Endothelial cell of umbilical vein (primary cell): ENCODE measurements at regions not wholly inside any gene's neighbourhood (a gene's known extent, or its start where the extent isn't known, plus 50 kb on each side); places are given as distances from the start of the nearest gene placed in this dataset.

Source experiments
- BruUV-seq: library from RNA; stranded (reverse); fragments of 400-500 nt; replicated peaks from 2 replicates; lab custom pipeline; 2021; lab: Mats Ljungman, UMichigan
- CTCF ChIA-PET: fragments of 300-600, 350-600 bp; sonication (Branson Sonifier 250); formaldehyde crosslinking; loops from one replicate; lab custom pipeline; 2021; ENCODE audit warnings: antibody characterized with exemption, inconsistent platforms; lab: Charles Lee
- POLR2A ChIA-PET: fragments of 300-600, 350-600 bp; sonication (Branson Sonifier 250); formaldehyde crosslinking; loops from one replicate; lab custom pipeline; 2021; ENCODE audit warnings: antibody characterized with exemption, inconsistent platforms; lab: Charles Lee
- DNase-seq: peaks from one replicate; pipeline ENCODE4 v3.0.0-alpha.2; 2011; ENCODE audit warnings: low read depth, low spot score
- FAIRE-seq: peaks from 2 replicates; lab custom pipeline; 2011; peaks lifted over from hg19 to GRCh38; lab: Jason Lieb, UNC
- H2AFZ ChIP-seq: 2 replicates; pipeline ENCODE4 v1.6.0; 2012; ENCODE audit warnings: low read depth, low read length, control low read depth, inconsistent platforms
- H3K27ac ChIP-seq: 2 replicates; pipeline ENCODE4 v1.5.1; 2011; ENCODE audit warnings: low read depth, mild to moderate bottlenecking, control low read depth, low read length, moderate library complexity; ENCODE audit not compliant: insufficient read depth
- H3K27me3 ChIP-seq, 2 experiments: 2 replicates each; pipeline versions ENCODE4 v1.6.0 to v1.6.1; 2011; ENCODE audit warnings: low read length in 2 of 2, mixed read lengths in 1 of 2; ENCODE audit not compliant: control insufficient read depth in 2 of 2, insufficient read depth in 2 of 2
- H3K36me3 ChIP-seq, 2 experiments: 2 replicates in 1 of 2; 3 replicates in 1 of 2; pipeline ENCODE4 v1.5.1; 2011; ENCODE audit warnings: low read length in 2 of 2, mild to moderate bottlenecking in 1 of 2, moderate library complexity in 1 of 2; ENCODE audit not compliant: control insufficient read depth in 2 of 2, insufficient read depth in 2 of 2; ENCODE audit errors: extremely low read depth in 1 of 2
- H3K4me1 ChIP-seq: 3 replicates; pipeline ENCODE4 v1.5.1; 2011; ENCODE audit warnings: mild to moderate bottlenecking, low read length; ENCODE audit not compliant: control insufficient read depth, insufficient read depth; ENCODE audit errors: extremely low read depth
- H3K4me2 ChIP-seq: 2 replicates; pipeline ENCODE4 v1.6.1; 2011; ENCODE audit warnings: low read length, control low read depth, mixed read lengths; ENCODE audit not compliant: insufficient read depth
- H3K4me3 ChIP-seq, 3 experiments: fragments of 200-600 bp in 1 of 3; sonication (generic), shearing (Covaris generic) in 1 of 3; replicated peaks in 1 of 3; 2 replicates each; pipeline ENCODE4 v1.5.1; 2011 to 2016; ENCODE audit warnings: control low read depth in 3 of 3, low read length in 3 of 3, mild to moderate bottlenecking in 2 of 3, inconsistent platforms in 1 of 3, low read depth in 1 of 3, moderate library complexity in 1 of 3; ENCODE audit not compliant: insufficient read depth in 1 of 3
- H3K79me2 ChIP-seq: 2 replicates; pipeline ENCODE4 v1.6.0; 2012; ENCODE audit warnings: low read length, inconsistent platforms; ENCODE audit not compliant: control insufficient read depth, insufficient read depth
- H3K9ac ChIP-seq: replicated peaks from 2 replicates; pipeline ENCODE3; 2011; ENCODE audit warnings: low read length, control low read depth; ENCODE audit not compliant: insufficient read depth; ENCODE audit errors: extremely low read depth
- H3K9me1 ChIP-seq: replicated peaks from 3 replicates; pipeline ENCODE4 v1.6.0; 2011; ENCODE audit warnings: mild to moderate bottlenecking, low read length; ENCODE audit not compliant: control insufficient read depth, insufficient read depth; ENCODE audit errors: extremely low read depth
- H3K9me3 ChIP-seq: replicated peaks from 2 replicates; pipeline ENCODE4 v1.5.1; 2012; ENCODE audit warnings: low read length, inconsistent platforms; ENCODE audit not compliant: control insufficient read depth, insufficient read depth
- H4K20me1 ChIP-seq: replicated peaks from 2 replicates; pipeline ENCODE3; 2011; ENCODE audit warnings: mild to moderate bottlenecking, low read length; ENCODE audit not compliant: control insufficient read depth, insufficient read depth; ENCODE audit errors: extremely low read depth
- EZH2 ChIP-seq: IDR thresholded peaks from 2 replicates; pipeline ENCODE4 v1.6.1; 2012; ENCODE audit warnings: borderline replicate concordance, low read depth, mild to moderate bottlenecking, moderate library complexity, low read length, inconsistent platforms; ENCODE audit not compliant: severe bottlenecking
- FOS ChIP-seq: IDR thresholded peaks from 2 replicates; pipeline ENCODE4 v1.6.1; 2011; ENCODE audit warnings: mild to moderate bottlenecking, low read length, moderate library complexity, borderline replicate concordance; ENCODE audit not compliant: insufficient read depth
- JUN ChIP-seq: IDR thresholded peaks from 2 replicates; pipeline ENCODE4 v1.6.1; 2011; ENCODE audit warnings: borderline replicate concordance, low read depth; ENCODE audit not compliant: insufficient read length, insufficient read depth
- MYC ChIP-seq: IDR thresholded peaks from one replicate; pipeline ENCODE4 v1.6.1; 2011; ENCODE audit warnings: mild to moderate bottlenecking, low read depth, low read length
- POLR2A ChIP-seq: IDR thresholded peaks from 2 replicates; pipeline ENCODE4 v1.6.1; 2012; ENCODE audit warnings: low read depth, mild to moderate bottlenecking, control low read depth, low read length
- POLR2AphosphoS5 ChIP-seq: IDR thresholded peaks from 2 replicates; pipeline ENCODE4 v1.6.1; 2012; ENCODE audit warnings: low read depth, mild to moderate bottlenecking, control low read depth, low read length, moderate library complexity; ENCODE audit not compliant: insufficient read depth
- dilution Hi-C: fragments of 300-500 bp; cut with MboI; formaldehyde crosslinking; loops from one replicate; pipeline ENCODE4 v1.15.0; 2019; ENCODE audit warnings: low sequenced_read_pairs; ENCODE audit not compliant: extremely low pct_ligation_motif_present
- intact Hi-C: fragments of 100-400 bp; cut with micrococcal nuclease; formaldehyde crosslinking; loops from one replicate; pipeline ENCODE4 v1.10.0; 2022
- TF ChIP-seq, protein P1 (sequence below): IDR thresholded peaks from 2 replicates; pipeline ENCODE4 v1.6.1; 2011; ENCODE audit not compliant: insufficient read depth, insufficient read length
- TF ChIP-seq, protein P2 (sequence below), 2 donors: IDR thresholded peaks; 1 replicate in 1 of 2; 2 replicates in 1 of 2; pipeline ENCODE4 v1.5.1; 2011; ENCODE audit warnings: low read length in 2 of 2, mild to moderate bottlenecking in 2 of 2, moderate library complexity in 2 of 2, control low read depth in 1 of 2, inconsistent platforms in 1 of 2, low read depth in 1 of 2; ENCODE audit not compliant: insufficient read depth in 1 of 2; ENCODE audit errors: extremely low read depth in 1 of 2

DNA sequence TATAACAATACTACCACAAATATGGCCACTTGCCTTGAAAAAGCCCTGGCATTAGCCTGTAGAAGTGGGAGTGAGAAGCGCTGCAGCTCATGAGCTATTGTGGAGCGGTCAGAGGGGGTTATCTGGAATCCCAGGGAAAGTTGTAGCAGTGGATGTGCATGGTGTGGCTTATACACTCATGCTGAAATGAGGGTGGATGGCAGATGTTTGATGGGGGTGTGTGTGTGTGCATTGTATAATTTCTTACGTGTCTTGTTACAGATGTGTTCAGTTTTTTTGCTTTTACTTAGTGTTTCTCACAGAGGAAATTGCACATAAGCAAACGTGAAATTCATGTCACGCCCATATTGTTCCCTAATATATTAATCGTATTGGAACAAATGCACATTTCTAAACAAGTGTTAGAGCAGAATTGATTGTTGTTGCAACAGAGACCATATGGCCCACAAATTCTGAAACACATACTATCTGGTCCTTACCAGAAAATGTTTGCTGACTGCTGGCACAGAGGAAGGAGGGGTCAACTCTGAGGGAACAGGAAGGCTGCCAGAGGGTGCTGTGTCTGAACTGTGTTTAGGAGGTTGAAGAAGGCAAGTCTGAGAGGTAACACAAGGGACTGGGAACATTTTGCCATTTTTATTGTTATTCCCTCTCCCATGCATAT lies 200.0 kb upstream of the CFAP20DC start:
- CTCF ChIA-PET: no interaction called here
- no peaks in the 10 kb centered on the region for H3K36me3 ChIP-seq
- DNase-seq: no peak
- no TSS peak for BruUV-seq
- H3K9me1 ChIP-seq: no peaks in the 10 kb centered on the region
- no peak overlapping the region for H3K9ac ChIP-seq
- H3K4me2 ChIP-seq: no peak overlapping the region
- intact Hi-C loops (no loop called here), dilution Hi-C loops (no loop called here)
- TF ChIP-seq JUN: no peak
- TF ChIP-seq POLR2AphosphoS5: no peak
- no peak for TF ChIP-seq FOS
- TF ChIP-seq MYC: no peak
- TF ChIP-seq EZH2: no peak
- TF ChIP-seq, protein P1, sequence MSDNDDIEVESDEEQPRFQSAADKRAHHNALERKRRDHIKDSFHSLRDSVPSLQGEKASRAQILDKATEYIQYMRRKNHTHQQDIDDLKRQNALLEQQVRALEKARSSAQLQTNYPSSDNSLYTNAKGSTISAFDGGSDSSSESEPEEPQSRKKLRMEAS: no peak
- TF ChIP-seq, protein P2, sequence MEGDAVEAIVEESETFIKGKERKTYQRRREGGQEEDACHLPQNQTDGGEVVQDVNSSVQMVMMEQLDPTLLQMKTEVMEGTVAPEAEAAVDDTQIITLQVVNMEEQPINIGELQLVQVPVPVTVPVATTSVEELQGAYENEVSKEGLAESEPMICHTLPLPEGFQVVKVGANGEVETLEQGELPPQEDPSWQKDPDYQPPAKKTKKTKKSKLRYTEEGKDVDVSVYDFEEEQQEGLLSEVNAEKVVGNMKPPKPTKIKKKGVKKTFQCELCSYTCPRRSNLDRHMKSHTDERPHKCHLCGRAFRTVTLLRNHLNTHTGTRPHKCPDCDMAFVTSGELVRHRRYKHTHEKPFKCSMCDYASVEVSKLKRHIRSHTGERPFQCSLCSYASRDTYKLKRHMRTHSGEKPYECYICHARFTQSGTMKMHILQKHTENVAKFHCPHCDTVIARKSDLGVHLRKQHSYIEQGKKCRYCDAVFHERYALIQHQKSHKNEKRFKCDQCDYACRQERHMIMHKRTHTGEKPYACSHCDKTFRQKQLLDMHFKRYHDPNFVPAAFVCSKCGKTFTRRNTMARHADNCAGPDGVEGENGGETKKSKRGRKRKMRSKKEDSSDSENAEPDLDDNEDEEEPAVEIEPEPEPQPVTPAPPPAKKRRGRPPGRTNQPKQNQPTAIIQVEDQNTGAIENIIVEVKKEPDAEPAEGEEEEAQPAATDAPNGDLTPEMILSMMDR (IDR thresholded peaks at IDR 0.05; ENCODE audit: extremely low read depth in 1 of 2, insufficient read depth in 1 of 2, low read depth in 1 of 2, low read length in 2 of 2): no peak
- no peak for TF ChIP-seq POLR2A
- no peak overlapping the region for H3K4me3 ChIP-seq
- peaks cover 3% of the 10 kb centered on the region for H3K4me1 ChIP-seq
- H3K79me2 ChIP-seq: no peaks in the 10 kb centered on the region
- H3K27ac ChIP-seq: no peak overlapping the region
- no peak overlapping the region for H2AFZ ChIP-seq
- FAIRE-seq: no peak
- no peaks in the 10 kb centered on the region for H3K9me3 ChIP-seq
- no peaks in the 10 kb centered on the region for H3K27me3 ChIP-seq
- POLR2A ChIA-PET: no interaction called here
- no peaks in the 10 kb centered on the region for H4K20me1 ChIP-seq
